SU-DHL-6 (cell line): ENCODE measurements at regions not wholly inside any gene's neighbourhood (a gene's known extent, or its start where the extent isn't known, plus 50 kb on each side); places are given as distances from the start of the nearest gene placed in this dataset.

ENCODE experiments used
- H2AFZ ChIP-seq: fragments of 200-600 bp; sonication (generic); 2 replicates; pipeline ENCODE4 v1.6.1; 2014; ENCODE audit warnings: low read depth, mild to moderate bottlenecking, moderate library complexity, mixed read lengths, antibody characterized with exemption, low read length; ENCODE audit not compliant: severe bottlenecking
- H3F3A ChIP-seq: fragments of 200-600 bp; shearing (Covaris generic); 2 replicates; pipeline ENCODE4 v1.6.0; 2016; ENCODE audit warnings: antibody characterized with exemption, mild to moderate bottlenecking; ENCODE audit not compliant: insufficient read depth
- H3K27ac ChIP-seq: fragments of 200-600 bp; sonication (generic); 2 replicates; pipeline ENCODE4 v1.5.1; 2016; ENCODE audit warnings: low read depth, mild to moderate bottlenecking, low read length, moderate library complexity, mixed read lengths
- H3K27me3 ChIP-seq: fragments of 200-600 bp; sonication (generic), shearing (Covaris generic); 2 replicates; pipeline ENCODE4 v1.6.0; 2014; ENCODE audit warnings: mild to moderate bottlenecking, low read length
- H3K36me3 ChIP-seq: fragments of 200-600 bp; sonication (generic); 2 replicates; pipeline ENCODE4 v1.6.1; 2014; ENCODE audit warnings: mild to moderate bottlenecking, low read length, mixed read lengths
- H3K4me2 ChIP-seq: fragments of 300-600, 200-600 bp; shearing (Covaris generic), sonication (generic); 2 replicates; pipeline ENCODE4 v1.6.0; 2014; ENCODE audit warnings: low read length, low read depth, mild to moderate bottlenecking; ENCODE audit not compliant: poor library complexity, severe bottlenecking
- H3K4me3 ChIP-seq: fragments of 200-600 bp; sonication (generic); 2 replicates; pipeline ENCODE4 v1.5.1; 2014; ENCODE audit warnings: antibody characterized with exemption, low read length, mild to moderate bottlenecking, mixed read lengths; ENCODE audit not compliant: insufficient read depth, poor library complexity, severe bottlenecking
- H3K79me2 ChIP-seq: fragments of 200-600 bp; sonication (generic); 2 replicates; pipeline ENCODE4 v1.6.1; 2014; ENCODE audit warnings: mild to moderate bottlenecking, low read length, moderate library complexity; ENCODE audit not compliant: insufficient read depth
- H3K9ac ChIP-seq: fragments of 200-600 bp; sonication (generic); 2 replicates; pipeline ENCODE4 v1.7.0; 2014; ENCODE audit warnings: mild to moderate bottlenecking, low read length
- H3K9me2 ChIP-seq: fragments of 200-600 bp; sonication (generic); replicated peaks from 2 replicates; pipeline ENCODE4 v1.6.1; 2014; ENCODE audit warnings: low read length; ENCODE audit not compliant: insufficient read depth
- H3K9me3 ChIP-seq: fragments of 200-600 bp; sonication (generic); 2 replicates; pipeline ENCODE4 v1.6.1; 2014; ENCODE audit warnings: low read length, mixed read lengths; ENCODE audit not compliant: insufficient read depth
- H4K20me1 ChIP-seq: fragments of 200-600 bp; sonication (generic); 2 replicates; pipeline ENCODE4 v1.6.1; 2014; ENCODE audit warnings: low read depth, mild to moderate bottlenecking, antibody characterized with exemption, low read length, moderate library complexity, mixed read lengths
- CTCF ChIP-seq: fragments of 200-600 bp; sonication (generic); IDR thresholded peaks from one replicate; pipeline ENCODE4 v1.5.1; 2017; ENCODE audit warnings: antibody characterized with exemption, mild to moderate bottlenecking, low read length, moderate library complexity; ENCODE audit not compliant: insufficient read depth, poor library complexity, severe bottlenecking
- EZH2phosphoT487 ChIP-seq: fragments of 200-600 bp; sonication (generic), shearing (Covaris generic); conservative IDR thresholded peaks from 2 replicates; pipeline ENCODE4 v1.6.1; 2018; ENCODE audit warnings: mild to moderate bottlenecking, antibody characterized with exemption, low read length, moderate library complexity, mixed read lengths

- TF ChIP-seq EZH2phosphoT487 (no peak), CTCF (no peak)
- no peaks in the 10 kb centered on the region for H3K9me2 ChIP-seq
- H2AFZ ChIP-seq: no peak overlapping the region
- H3K27ac ChIP-seq: no peak overlapping the region
- H3K27me3 ChIP-seq: no peaks in the 10 kb centered on the region
- no peaks in the 10 kb centered on the region for H3K79me2 ChIP-seq
- H3K36me3 ChIP-seq: no peaks in the 10 kb centered on the region
- H3K9me3 ChIP-seq: no peaks in the 10 kb centered on the region
- H4K20me1 ChIP-seq: no peaks in the 10 kb centered on the region
- H3K4me2 ChIP-seq: no peak overlapping the region
- H3K4me3 ChIP-seq: no peak overlapping the region
- H3F3A ChIP-seq: no peaks in the 10 kb centered on the region
- no peak overlapping the region for H3K9ac ChIP-seq
Observed at GRCh38 chr6:137348777-137349176, 129.6 kb upstream of the IFNGR1 start.

DNA sequence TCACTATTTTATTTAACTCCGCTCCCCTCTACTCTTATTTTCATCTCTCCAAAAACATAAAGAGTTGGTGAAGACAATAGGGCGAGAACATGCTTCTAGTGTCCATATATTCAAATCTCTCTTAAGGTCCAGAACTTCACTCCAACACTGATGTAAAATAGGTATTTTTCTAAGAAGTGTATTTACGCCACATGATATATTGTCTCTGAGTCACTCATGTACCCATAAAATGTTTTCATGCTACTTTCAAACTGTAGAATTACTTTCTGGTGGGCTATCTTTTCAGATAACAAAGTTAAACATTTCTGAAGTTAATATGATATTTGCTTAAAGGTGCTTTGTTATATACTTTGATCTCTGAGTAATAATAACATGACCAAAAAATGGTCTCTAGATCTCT is 124.1 kb upstream of the IFNGR1 start:
- no peak overlapping the region for H2AFZ ChIP-seq
- no peaks in the 10 kb centered on the region for H4K20me1 ChIP-seq
- no peaks in the 10 kb centered on the region for H3K36me3 ChIP-seq
- no peaks in the 10 kb centered on the region for H3K79me2 ChIP-seq
- no peak overlapping the region for H3K27ac ChIP-seq
- H3K27me3 ChIP-seq: no peaks in the 10 kb centered on the region
- no peaks in the 10 kb centered on the region for H3F3A ChIP-seq
- H3K9me3 ChIP-seq: no peaks in the 10 kb centered on the region
- no peak overlapping the region for H3K4me2 ChIP-seq
- H3K9me2 ChIP-seq: no peaks in the 10 kb centered on the region
- TF ChIP-seq EZH2phosphoT487 (no peak), CTCF (no peak)
- no peak overlapping the region for H3K4me3 ChIP-seq
- no peak overlapping the region for H3K9ac ChIP-seq

DNA sequence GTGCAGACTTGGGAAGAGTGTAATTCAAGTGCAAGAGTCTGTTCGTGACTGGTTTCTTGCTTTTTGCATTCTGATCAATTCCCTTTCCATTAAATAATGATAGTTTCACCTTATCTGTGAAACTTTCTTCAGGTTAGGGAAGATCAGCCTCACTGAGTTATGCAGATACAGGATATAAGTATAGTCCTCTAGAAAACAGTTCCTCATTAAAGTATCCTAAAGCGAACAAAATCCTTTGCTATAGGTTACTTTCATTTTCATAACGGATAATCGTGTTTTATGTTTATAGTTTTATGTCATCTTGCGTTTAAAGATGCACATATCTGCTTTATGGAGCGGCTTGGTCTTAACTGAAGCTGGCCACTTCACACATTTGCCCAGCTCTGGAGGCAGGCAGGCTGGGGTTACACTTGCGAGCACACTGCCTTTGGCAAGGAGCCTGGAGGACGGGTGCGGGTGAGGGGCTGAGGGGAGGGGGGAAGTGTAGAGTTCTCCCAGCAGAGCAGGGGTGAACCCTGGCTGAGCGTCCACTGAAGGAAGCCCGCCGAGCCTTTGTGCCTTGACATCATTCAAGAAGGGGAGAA is 123.5 kb upstream of the IFNGR1 start:
- no peak overlapping the region for H3K9ac ChIP-seq
- H3K9me2 ChIP-seq: no peaks in the 10 kb centered on the region
- H4K20me1 ChIP-seq: no peaks in the 10 kb centered on the region
- H3K27me3 ChIP-seq: no peaks in the 10 kb centered on the region
- H3K4me3 ChIP-seq: peak overlapping the region; percentile 22
- H2AFZ ChIP-seq: peak overlapping the region; percentile 39
- no peaks in the 10 kb centered on the region for H3K36me3 ChIP-seq
- H3K9me3 ChIP-seq: no peaks in the 10 kb centered on the region
- peak overlapping the region; percentile 47 for H3K4me2 ChIP-seq
- H3K27ac ChIP-seq: no peak overlapping the region
- no peak for TF ChIP-seq CTCF
- no peak for TF ChIP-seq EZH2phosphoT487
- H3K79me2 ChIP-seq: no peaks in the 10 kb centered on the region
- no peaks in the 10 kb centered on the region for H3F3A ChIP-seq
